Endothelial cell of umbilical vein (primary cell): ENCODE measurements at regions not wholly inside any gene's neighbourhood (a gene's known extent, or its start where the extent isn't known, plus 50 kb on each side); places are given as distances from the start of the nearest gene placed in this dataset.

Source experiments
- BruUV-seq: library from RNA; stranded (reverse); fragments of 400-500 nt; replicated peaks from 2 replicates; lab custom pipeline; 2021; lab: Mats Ljungman, UMichigan
- CTCF ChIA-PET: fragments of 300-600, 350-600 bp; sonication (Branson Sonifier 250); formaldehyde crosslinking; loops from one replicate; lab custom pipeline; 2021; ENCODE audit warnings: antibody characterized with exemption, inconsistent platforms; lab: Charles Lee
- POLR2A ChIA-PET: fragments of 300-600, 350-600 bp; sonication (Branson Sonifier 250); formaldehyde crosslinking; loops from one replicate; lab custom pipeline; 2021; ENCODE audit warnings: antibody characterized with exemption, inconsistent platforms; lab: Charles Lee
- DNase-seq: peaks from one replicate; pipeline ENCODE4 v3.0.0-alpha.2; 2011; ENCODE audit warnings: low read depth, low spot score
- FAIRE-seq: peaks from 2 replicates; lab custom pipeline; 2011; peaks lifted over from hg19 to GRCh38; lab: Jason Lieb, UNC
- H2AFZ ChIP-seq: 2 replicates; pipeline ENCODE4 v1.6.0; 2012; ENCODE audit warnings: low read depth, low read length, control low read depth, inconsistent platforms
- H3K27ac ChIP-seq: 2 replicates; pipeline ENCODE4 v1.5.1; 2011; ENCODE audit warnings: low read depth, mild to moderate bottlenecking, control low read depth, low read length, moderate library complexity; ENCODE audit not compliant: insufficient read depth
- H3K27me3 ChIP-seq, 2 experiments: 2 replicates each; pipeline versions ENCODE4 v1.6.0 to v1.6.1; 2011; ENCODE audit warnings: low read length in 2 of 2, mixed read lengths in 1 of 2; ENCODE audit not compliant: control insufficient read depth in 2 of 2, insufficient read depth in 2 of 2
- H3K36me3 ChIP-seq, 2 experiments: 2 replicates in 1 of 2; 3 replicates in 1 of 2; pipeline ENCODE4 v1.5.1; 2011; ENCODE audit warnings: low read length in 2 of 2, mild to moderate bottlenecking in 1 of 2, moderate library complexity in 1 of 2; ENCODE audit not compliant: control insufficient read depth in 2 of 2, insufficient read depth in 2 of 2; ENCODE audit errors: extremely low read depth in 1 of 2
- H3K4me1 ChIP-seq: 3 replicates; pipeline ENCODE4 v1.5.1; 2011; ENCODE audit warnings: mild to moderate bottlenecking, low read length; ENCODE audit not compliant: control insufficient read depth, insufficient read depth; ENCODE audit errors: extremely low read depth
- H3K4me2 ChIP-seq: 2 replicates; pipeline ENCODE4 v1.6.1; 2011; ENCODE audit warnings: low read length, control low read depth, mixed read lengths; ENCODE audit not compliant: insufficient read depth
- H3K4me3 ChIP-seq, 3 experiments: fragments of 200-600 bp in 1 of 3; sonication (generic), shearing (Covaris generic) in 1 of 3; replicated peaks in 1 of 3; 2 replicates each; pipeline ENCODE4 v1.5.1; 2011 to 2016; ENCODE audit warnings: control low read depth in 3 of 3, low read length in 3 of 3, mild to moderate bottlenecking in 2 of 3, inconsistent platforms in 1 of 3, low read depth in 1 of 3, moderate library complexity in 1 of 3; ENCODE audit not compliant: insufficient read depth in 1 of 3
- H3K79me2 ChIP-seq: 2 replicates; pipeline ENCODE4 v1.6.0; 2012; ENCODE audit warnings: low read length, inconsistent platforms; ENCODE audit not compliant: control insufficient read depth, insufficient read depth
- H3K9ac ChIP-seq: replicated peaks from 2 replicates; pipeline ENCODE3; 2011; ENCODE audit warnings: low read length, control low read depth; ENCODE audit not compliant: insufficient read depth; ENCODE audit errors: extremely low read depth
- H3K9me1 ChIP-seq: replicated peaks from 3 replicates; pipeline ENCODE4 v1.6.0; 2011; ENCODE audit warnings: mild to moderate bottlenecking, low read length; ENCODE audit not compliant: control insufficient read depth, insufficient read depth; ENCODE audit errors: extremely low read depth
- H3K9me3 ChIP-seq: replicated peaks from 2 replicates; pipeline ENCODE4 v1.5.1; 2012; ENCODE audit warnings: low read length, inconsistent platforms; ENCODE audit not compliant: control insufficient read depth, insufficient read depth
- H4K20me1 ChIP-seq: replicated peaks from 2 replicates; pipeline ENCODE3; 2011; ENCODE audit warnings: mild to moderate bottlenecking, low read length; ENCODE audit not compliant: control insufficient read depth, insufficient read depth; ENCODE audit errors: extremely low read depth
- CTCF ChIP-seq, 2 donors: IDR thresholded peaks; 1 replicate in 1 of 2; 2 replicates in 1 of 2; pipeline ENCODE4 v1.5.1; 2011; ENCODE audit warnings: low read length in 2 of 2, mild to moderate bottlenecking in 2 of 2, moderate library complexity in 2 of 2, control low read depth in 1 of 2, inconsistent platforms in 1 of 2, low read depth in 1 of 2; ENCODE audit not compliant: insufficient read depth in 1 of 2; ENCODE audit errors: extremely low read depth in 1 of 2
- MYC ChIP-seq: IDR thresholded peaks from one replicate; pipeline ENCODE4 v1.6.1; 2011; ENCODE audit warnings: mild to moderate bottlenecking, low read depth, low read length
- dilution Hi-C: fragments of 300-500 bp; cut with MboI; formaldehyde crosslinking; loops from one replicate; pipeline ENCODE4 v1.15.0; 2019; ENCODE audit warnings: low sequenced_read_pairs; ENCODE audit not compliant: extremely low pct_ligation_motif_present
- intact Hi-C: fragments of 100-400 bp; cut with micrococcal nuclease; formaldehyde crosslinking; loops from one replicate; pipeline ENCODE4 v1.10.0; 2022
- TF ChIP-seq, protein P1 (sequence below): IDR thresholded peaks from 2 replicates; pipeline ENCODE4 v1.6.1; 2011; ENCODE audit not compliant: insufficient read depth, insufficient read length

DNA sequence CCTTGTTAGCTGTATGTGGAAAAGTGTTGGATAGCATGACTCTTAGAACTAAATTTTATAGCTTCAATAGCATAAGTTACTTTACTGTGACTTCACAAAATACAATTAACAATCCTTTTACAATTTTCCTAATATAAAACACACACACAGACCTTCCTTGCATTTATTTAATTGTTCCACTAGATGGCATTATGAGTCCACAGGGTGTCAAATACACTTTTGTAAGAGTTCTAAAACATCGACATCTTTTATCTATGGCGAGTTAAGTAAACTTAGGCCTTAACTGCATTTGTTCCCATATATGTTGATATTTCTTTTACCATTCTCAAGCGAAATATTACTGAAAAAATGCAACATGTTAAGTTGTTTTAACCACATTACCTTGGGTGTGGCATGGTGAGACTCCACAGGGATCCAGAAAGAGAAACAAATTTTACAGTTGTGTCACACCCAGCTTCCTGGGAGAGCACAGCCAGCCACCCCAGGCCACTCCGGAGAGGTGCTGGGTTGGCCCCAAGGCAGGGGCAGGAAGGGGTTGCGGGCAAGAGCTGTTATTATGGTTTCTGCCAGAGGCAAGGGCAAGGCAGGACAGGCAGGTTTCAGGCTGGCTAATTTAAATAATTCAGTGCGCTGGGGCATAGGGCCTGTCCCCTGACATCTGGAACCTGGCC lies 312.4 kb upstream of the MC4R start:
- H3K79me2 ChIP-seq: no peaks in the 10 kb centered on the region
- TF ChIP-seq, protein P1, sequence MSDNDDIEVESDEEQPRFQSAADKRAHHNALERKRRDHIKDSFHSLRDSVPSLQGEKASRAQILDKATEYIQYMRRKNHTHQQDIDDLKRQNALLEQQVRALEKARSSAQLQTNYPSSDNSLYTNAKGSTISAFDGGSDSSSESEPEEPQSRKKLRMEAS: no peak
- peak; percentile 35 to 37 for TF ChIP-seq CTCF (IDR thresholded peaks at IDR 0.05; ENCODE audit: extremely low read depth in 1 of 2, insufficient read depth in 1 of 2, low read depth in 1 of 2, low read length in 2 of 2)
- H3K4me3 ChIP-seq: no peak overlapping the region
- H3K9ac ChIP-seq: no peak overlapping the region
- H3K36me3 ChIP-seq: no peaks in the 10 kb centered on the region
- intact Hi-C loops (loop anchor here (1.0 to 5.0 kb wide), 6 partner anchors 122 to 1447 kb away; no protein-coding TSS in a partner anchor), dilution Hi-C loops (no loop called here)
- peaks cover 0 to 1% of the 10 kb centered on the region in 2 experiments for H3K27me3 ChIP-seq
- H3K4me2 ChIP-seq: no peak overlapping the region
- CTCF ChIA-PET: interaction anchor here (0.6 to 4.9 kb wide), 14 partner anchors 31 to 817 kb away, joined by 3 to 83 read pairs (median 4); no protein-coding TSS in a partner anchor
- POLR2A ChIA-PET: no interaction called here
- H3K9me3 ChIP-seq: no peaks in the 10 kb centered on the region
- FAIRE-seq (peak; percentile 71), DNase-seq (peak; percentile 57)
- no TSS peak for BruUV-seq
- H3K27ac ChIP-seq: no peak overlapping the region
- H3K4me1 ChIP-seq: no peaks in the 10 kb centered on the region
- H4K20me1 ChIP-seq: no peaks in the 10 kb centered on the region
- no peak overlapping the region for H2AFZ ChIP-seq
- H3K9me1 ChIP-seq: no peaks in the 10 kb centered on the region

GRCh38 chr18:60686142-60686541 lies 313.6 kb upstream of the MC4R start:
- POLR2A ChIA-PET: no interaction called here

More at GRCh38 chr18:60686142-60686541, 313.6 kb upstream of the MC4R start:
- Histone ChIP-seq H3K4me1 (no peaks in the 10 kb centered on the region), H3K9ac (no peak overlapping the region), H3K27ac (no peak overlapping the region), H3K27me3 (peaks cover 0 to 1% of the 10 kb centered on the region in 2 experiments), H3K36me3 (no peaks in the 10 kb centered on the region), H4K20me1 (no peaks in the 10 kb centered on the region), H2AFZ (no peak overlapping the region), H3K4me3 (no peak overlapping the region), H3K9me1 (no peaks in the 10 kb centered on the region), H3K9me3 (no peaks in the 10 kb centered on the region), H3K79me2 (no peaks in the 10 kb centered on the region), H3K4me2 (no peak overlapping the region)
- DNase-seq (peak; percentile 2), FAIRE-seq (no peak)
- no TSS peak for BruUV-seq
- dilution Hi-C loops (no loop called here), intact Hi-C loops (loop anchor here (5.0 kb wide), 2 partner anchors 121 to 1446 kb away; no protein-coding TSS in a partner anchor)
- no peak for TF ChIP-seq MYC
- CTCF ChIA-PET: interaction anchor here (1.0 to 4.9 kb wide), 13 partner anchors 11 to 820 kb away, joined by 3 to 83 read pairs (median 4); no protein-coding TSS in a partner anchor
